ENCODE measurements at regions not wholly inside any gene's neighbourhood (a gene's known extent, or its start where the extent isn't known, plus 50 kb on each side); places are given as distances from the start of the nearest gene placed in this dataset.
"Not testable (repeated sequence)": the region's sequence is repeated elsewhere in the genome, so short reads cannot be mapped to it uniquely, and the experiment has no call there.

GRCh38 chr7:119037941-119038340 is 813.4 kb downstream of the ANKRD7 start:
- in situ Hi-C loops (cut with MboI; ENCODE audit: low pct_unique_long_range_greater_than_20kb, low sequenced_read_pairs, unreplicated experiment), result no loop called here
- DNase-seq (ENCODE audit: low spot score), result no peak
- no peak for TF ChIP-seq CTCF (IDR thresholded peaks at IDR 0.05; ENCODE audit: extremely low read depth, insufficient read depth, missing control alignments)

GRCh38 chr7:119046068-119046467 is 821.6 kb downstream of the ANKRD7 start:
- no peak for TF ChIP-seq CTCF (IDR thresholded peaks at IDR 0.05; ENCODE audit: extremely low read depth, insufficient read depth, missing control alignments)

GRCh38 chr7:119065966-119066365 is 841.5 kb downstream of the ANKRD7 start:
- TF ChIP-seq CTCF (IDR thresholded peaks at IDR 0.05; ENCODE audit: extremely low read depth, insufficient read depth, missing control alignments), result no peak
- in situ Hi-C loops (cut with MboI; ENCODE audit: low pct_unique_long_range_greater_than_20kb, low sequenced_read_pairs, unreplicated experiment), result no loop called here
- no peak for DNase-seq (ENCODE audit: low spot score)

More at GRCh38 chr7:119046068-119046467, 821.6 kb downstream of the ANKRD7 start:
- in situ Hi-C loops (cut with MboI; ENCODE audit: low pct_unique_long_range_greater_than_20kb, low sequenced_read_pairs, unreplicated experiment), result no loop called here
- DNase-seq (ENCODE audit: low spot score), result no peak

- no peak for TF ChIP-seq CTCF (IDR thresholded peaks at IDR 0.05; ENCODE audit: extremely low read depth, insufficient read depth, missing control alignments)
- in situ Hi-C loops (cut with MboI; ENCODE audit: low pct_unique_long_range_greater_than_20kb, low sequenced_read_pairs, unreplicated experiment), result no loop called here
- DNase-seq (ENCODE audit: low spot score), result no peak
These were observed 861.5 kb downstream of the ANKRD7 start for GRCh38 chr7:119086026-119086425.

GRCh38 chr7:119090851-119091250 is 866.3 kb downstream of the ANKRD7 start:
- DNase-seq (ENCODE audit: low spot score), result no peak
- TF ChIP-seq CTCF (IDR thresholded peaks at IDR 0.05; ENCODE audit: extremely low read depth, insufficient read depth, missing control alignments), result no peak
- in situ Hi-C loops (cut with MboI; ENCODE audit: low pct_unique_long_range_greater_than_20kb, low sequenced_read_pairs, unreplicated experiment), result no loop called here

- TF ChIP-seq CTCF (IDR thresholded peaks at IDR 0.05; ENCODE audit: extremely low read depth, insufficient read depth, missing control alignments), result no peak
These were observed 872.2 kb downstream of the ANKRD7 start for GRCh38 chr7:119096683-119097082.

GRCh38 chr7:119100611-119101258 is 876.2 kb downstream of the ANKRD7 start:
- in situ Hi-C loops (cut with MboI; ENCODE audit: low pct_unique_long_range_greater_than_20kb, low sequenced_read_pairs, unreplicated experiment); DNase-seq (ENCODE audit: low spot score): not testable (repeated sequence)

More at GRCh38 chr7:119096683-119097082, 872.2 kb downstream of the ANKRD7 start:
- in situ Hi-C loops (cut with MboI; ENCODE audit: low pct_unique_long_range_greater_than_20kb, low sequenced_read_pairs, unreplicated experiment), result no loop called here
- DNase-seq (ENCODE audit: low spot score), result no peak

All from GM13977 (cell line).